Astrocyte (in vitro differentiated cells and primary cell): ENCODE measurements at regions not wholly inside any gene's neighbourhood (a gene's known extent, or its start where the extent isn't known, plus 50 kb on each side); places are given as distances from the start of the nearest gene placed in this dataset.
A peak's percentile ranks its signal among the peaks of the same experiment; 100 is the strongest.

Experiments
- DNase-seq: peaks from one replicate; pipeline ENCODE4 v3.0.0-alpha.2; 2010; ENCODE audit warnings: low read depth
- FAIRE-seq: peaks from 2 replicates; lab custom pipeline; 2011; peaks lifted over from hg19 to GRCh38; lab: Jason Lieb, UNC
- H2AFZ ChIP-seq: 2 replicates; pipeline ENCODE4 v1.6.0; 2012; ENCODE audit warnings: low read depth, low read length, inconsistent platforms
- H3K27ac ChIP-seq: 2 replicates; pipeline ENCODE4 v1.5.1; 2011; ENCODE audit warnings: low read depth, low read length, inconsistent platforms
- H3K27me3 ChIP-seq: 2 replicates; pipeline ENCODE4 v1.6.0; 2011; ENCODE audit warnings: low read length, inconsistent platforms; ENCODE audit not compliant: insufficient read depth
- H3K36me3 ChIP-seq: 2 replicates; pipeline ENCODE4 v1.5.1; 2011; ENCODE audit warnings: low read length, inconsistent platforms; ENCODE audit not compliant: insufficient read depth
- H3K4me1 ChIP-seq: 2 replicates; pipeline ENCODE4 v1.5.1; 2011; ENCODE audit warnings: low read length, inconsistent platforms; ENCODE audit not compliant: insufficient read depth
- H3K4me2 ChIP-seq: 2 replicates; pipeline ENCODE4 v1.6.0; 2012; ENCODE audit warnings: low read length, inconsistent platforms
- H3K4me3 ChIP-seq: 2 replicates; pipeline ENCODE4 v1.5.1; 2011; ENCODE audit warnings: low read depth, mild to moderate bottlenecking, low read length, inconsistent platforms; ENCODE audit not compliant: insufficient read depth
- H3K79me2 ChIP-seq: 2 replicates; pipeline ENCODE4 v1.6.0; 2012; ENCODE audit warnings: mild to moderate bottlenecking, low read length, inconsistent platforms; ENCODE audit not compliant: insufficient read depth
- H3K9ac ChIP-seq: 2 replicates; pipeline ENCODE4 v1.6.0; 2012; ENCODE audit warnings: mild to moderate bottlenecking, low read length, inconsistent platforms
- H3K9me3 ChIP-seq: 2 replicates; pipeline ENCODE4 v1.5.1; 2012; ENCODE audit warnings: low read depth, mild to moderate bottlenecking, low read length, inconsistent platforms; ENCODE audit not compliant: insufficient read depth
- H4K20me1 ChIP-seq: 2 replicates; pipeline ENCODE4 v1.6.0; 2012; ENCODE audit warnings: low read length, inconsistent platforms; ENCODE audit not compliant: insufficient read depth
- H3K27ac Mint-ChIP-seq: one replicate; pipeline ENCODE4 v1.8.0; 2021; ENCODE audit warnings: mild to moderate bottlenecking, mixed read lengths; ENCODE audit not compliant: unreplicated experiment
- H3K27me3 Mint-ChIP-seq: one replicate; pipeline ENCODE4 v1.8.0; 2021; ENCODE audit warnings: low read depth, mixed read lengths; ENCODE audit not compliant: unreplicated experiment
- H3K36me3 Mint-ChIP-seq: one replicate; pipeline ENCODE4 v1.8.0; 2021; ENCODE audit warnings: low read depth, mixed read lengths; ENCODE audit not compliant: unreplicated experiment
- H3K4me1 Mint-ChIP-seq: one replicate; pipeline ENCODE4 v1.8.0; 2021; ENCODE audit warnings: low read depth, mixed read lengths; ENCODE audit not compliant: unreplicated experiment
- H3K4me3 Mint-ChIP-seq: one replicate; pipeline ENCODE4 v1.8.0; 2021; ENCODE audit warnings: mild to moderate bottlenecking, moderate library complexity, mixed read lengths; ENCODE audit not compliant: unreplicated experiment
- H3K9me3 Mint-ChIP-seq: one replicate; pipeline ENCODE4 v1.8.0; 2021; ENCODE audit warnings: mild to moderate bottlenecking, mixed read lengths; ENCODE audit not compliant: unreplicated experiment
- EZH2 ChIP-seq: IDR thresholded peaks from 2 replicates; pipeline ENCODE4 v1.6.1; 2012; ENCODE audit warnings: mild to moderate bottlenecking, low read length, inconsistent platforms; ENCODE audit not compliant: insufficient read depth
- TF ChIP-seq, protein P1 (sequence below): IDR thresholded peaks from 2 replicates; pipeline ENCODE4 v1.5.1; 2011; ENCODE audit warnings: low read depth, mild to moderate bottlenecking, inconsistent platforms, low read length, moderate library complexity; ENCODE audit not compliant: insufficient read depth

DNA sequence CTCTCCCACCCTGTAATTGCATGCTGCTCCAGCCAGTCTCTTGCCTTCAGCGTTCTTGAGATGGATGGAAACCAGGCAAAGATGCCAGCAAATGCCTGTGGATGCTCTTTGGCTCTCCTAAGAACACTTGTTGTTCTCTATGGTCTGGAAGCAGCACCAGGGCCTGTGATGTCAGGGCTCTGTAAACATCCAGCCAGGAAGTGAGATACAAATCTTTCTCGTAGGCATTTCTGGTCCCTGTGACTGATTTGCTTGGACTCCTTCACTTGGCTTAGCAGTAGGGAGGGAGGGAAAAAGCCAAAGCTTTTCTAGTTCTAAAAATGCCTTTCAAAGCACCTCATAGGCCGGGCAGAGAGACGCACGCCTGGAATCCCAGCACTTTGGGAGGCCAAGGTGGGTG, 201.3 kb downstream of the REEP3 start:
- Mint-ChIP-seq H3K27me3 (peaks cover 1% of the 10 kb centered on the region), H3K27ac (peak overlapping the region; percentile 43), H3K4me1 (peaks cover 19% of the 10 kb centered on the region), H3K36me3 (no peaks in the 10 kb centered on the region), H3K4me3 (no peak overlapping the region), H3K9me3 (no peaks in the 10 kb centered on the region)
- Histone ChIP-seq H4K20me1 (no peaks in the 10 kb centered on the region), H3K4me2 (no peak overlapping the region), H3K27me3 (no peaks in the 10 kb centered on the region), H3K27ac (no peak overlapping the region), H3K9me3 (no peaks in the 10 kb centered on the region), H3K9ac (no peak overlapping the region), H3K36me3 (no peaks in the 10 kb centered on the region), H3K4me3 (no peak overlapping the region), H3K4me1 (peaks cover 9% of the 10 kb centered on the region), H3K79me2 (no peaks in the 10 kb centered on the region), H2AFZ (no peak overlapping the region)
- FAIRE-seq, result no peak
- DNase-seq, result peak; percentile 90
- TF ChIP-seq EZH2, result no peak
- TF ChIP-seq, protein P1, sequence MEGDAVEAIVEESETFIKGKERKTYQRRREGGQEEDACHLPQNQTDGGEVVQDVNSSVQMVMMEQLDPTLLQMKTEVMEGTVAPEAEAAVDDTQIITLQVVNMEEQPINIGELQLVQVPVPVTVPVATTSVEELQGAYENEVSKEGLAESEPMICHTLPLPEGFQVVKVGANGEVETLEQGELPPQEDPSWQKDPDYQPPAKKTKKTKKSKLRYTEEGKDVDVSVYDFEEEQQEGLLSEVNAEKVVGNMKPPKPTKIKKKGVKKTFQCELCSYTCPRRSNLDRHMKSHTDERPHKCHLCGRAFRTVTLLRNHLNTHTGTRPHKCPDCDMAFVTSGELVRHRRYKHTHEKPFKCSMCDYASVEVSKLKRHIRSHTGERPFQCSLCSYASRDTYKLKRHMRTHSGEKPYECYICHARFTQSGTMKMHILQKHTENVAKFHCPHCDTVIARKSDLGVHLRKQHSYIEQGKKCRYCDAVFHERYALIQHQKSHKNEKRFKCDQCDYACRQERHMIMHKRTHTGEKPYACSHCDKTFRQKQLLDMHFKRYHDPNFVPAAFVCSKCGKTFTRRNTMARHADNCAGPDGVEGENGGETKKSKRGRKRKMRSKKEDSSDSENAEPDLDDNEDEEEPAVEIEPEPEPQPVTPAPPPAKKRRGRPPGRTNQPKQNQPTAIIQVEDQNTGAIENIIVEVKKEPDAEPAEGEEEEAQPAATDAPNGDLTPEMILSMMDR, result no peak

DNA sequence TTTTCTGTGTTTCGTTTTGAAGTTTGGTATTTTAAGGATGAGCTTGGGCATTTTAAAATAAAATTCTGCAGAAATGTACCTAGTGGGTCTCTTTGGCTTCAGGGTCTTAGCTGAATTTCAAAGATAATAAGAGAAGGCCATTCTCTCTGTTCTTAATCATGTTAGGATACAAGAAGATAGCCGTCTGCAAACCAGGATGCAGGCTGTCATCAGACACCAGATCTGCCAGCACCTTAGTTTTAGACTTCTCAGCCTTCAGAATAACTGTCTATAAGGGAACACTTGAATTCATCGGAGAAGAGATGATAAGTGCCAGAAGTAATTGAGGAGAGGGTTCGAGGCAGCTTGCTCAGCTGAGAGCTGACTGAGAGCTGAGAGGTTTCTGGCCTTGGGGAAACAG, 202.1 kb downstream of the REEP3 start:
- H3K27me3 ChIP-seq, result no peaks in the 10 kb centered on the region
- Mint-ChIP-seq H3K4me3 (no peak overlapping the region), H3K27me3 (peaks cover 1% of the 10 kb centered on the region), H3K4me1 (peaks cover 12% of the 10 kb centered on the region), H3K36me3 (no peaks in the 10 kb centered on the region), H3K9me3 (no peaks in the 10 kb centered on the region), H3K27ac (no peak overlapping the region)
- H3K4me2 ChIP-seq, result no peak overlapping the region
- H3K9me3 ChIP-seq, result no peaks in the 10 kb centered on the region
- no peaks in the 10 kb centered on the region for H4K20me1 ChIP-seq
- H3K4me1 ChIP-seq, result peaks cover 1% of the 10 kb centered on the region
- H3K36me3 ChIP-seq, result no peaks in the 10 kb centered on the region
- H3K27ac ChIP-seq, result no peak overlapping the region
- TF ChIP-seq, protein P1, result no peak
- no peak for TF ChIP-seq EZH2
- H3K79me2 ChIP-seq, result no peaks in the 10 kb centered on the region
- DNase-seq (no peak), FAIRE-seq (no peak)
- H3K9ac ChIP-seq, result no peak overlapping the region
- no peak overlapping the region for H3K4me3 ChIP-seq
- H2AFZ ChIP-seq, result no peak overlapping the region

DNA sequence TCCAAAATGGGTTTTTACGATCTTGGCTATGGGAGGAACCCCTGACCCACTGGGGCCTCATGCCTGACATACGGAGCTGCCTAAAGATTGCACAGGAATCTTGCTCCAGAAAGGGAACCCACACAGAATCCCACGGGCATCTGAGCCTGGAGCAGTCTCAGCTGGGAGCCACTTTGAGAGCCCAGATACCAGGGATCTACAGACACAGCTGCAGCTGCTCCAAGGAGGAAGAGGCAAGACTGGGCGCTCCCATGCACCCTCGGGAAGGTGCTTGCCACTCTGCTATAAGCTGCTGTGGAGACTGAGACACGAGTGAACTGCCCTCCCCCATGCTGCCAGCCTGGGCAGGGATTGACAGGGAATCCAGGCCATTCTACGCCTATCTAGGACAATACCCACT, 202.5 kb downstream of the REEP3 start:
- H3K9me3 ChIP-seq, result no peaks in the 10 kb centered on the region
- Mint-ChIP-seq H3K27ac (no peak overlapping the region), H3K4me3 (no peak overlapping the region), H3K27me3 (peaks cover 1% of the 10 kb centered on the region), H3K36me3 (no peaks in the 10 kb centered on the region), H3K9me3 (no peaks in the 10 kb centered on the region), H3K4me1 (peaks cover 12% of the 10 kb centered on the region)
- DNase-seq (no peak), FAIRE-seq (no peak)
- H2AFZ ChIP-seq, result no peak overlapping the region
- no peak for TF ChIP-seq EZH2
- TF ChIP-seq, protein P1, result no peak
- no peak overlapping the region for H3K4me2 ChIP-seq
- H3K4me3 ChIP-seq, result no peak overlapping the region
- no peaks in the 10 kb centered on the region for H3K79me2 ChIP-seq
- no peaks in the 10 kb centered on the region for H3K36me3 ChIP-seq
- no peak overlapping the region for H3K27ac ChIP-seq
- H4K20me1 ChIP-seq, result no peaks in the 10 kb centered on the region
- no peaks in the 10 kb centered on the region for H3K4me1 ChIP-seq
- no peaks in the 10 kb centered on the region for H3K27me3 ChIP-seq
- no peak overlapping the region for H3K9ac ChIP-seq
